ENCODE measurements at regions not wholly inside any gene's neighbourhood (a gene's known extent, or its start where the extent isn't known, plus 50 kb on each side); places are given as distances from the start of the nearest gene placed in this dataset.
"Not testable (repeated sequence)": the region's sequence is repeated elsewhere in the genome, so short reads cannot be mapped to it uniquely, and the experiment has no call there.

DNA sequence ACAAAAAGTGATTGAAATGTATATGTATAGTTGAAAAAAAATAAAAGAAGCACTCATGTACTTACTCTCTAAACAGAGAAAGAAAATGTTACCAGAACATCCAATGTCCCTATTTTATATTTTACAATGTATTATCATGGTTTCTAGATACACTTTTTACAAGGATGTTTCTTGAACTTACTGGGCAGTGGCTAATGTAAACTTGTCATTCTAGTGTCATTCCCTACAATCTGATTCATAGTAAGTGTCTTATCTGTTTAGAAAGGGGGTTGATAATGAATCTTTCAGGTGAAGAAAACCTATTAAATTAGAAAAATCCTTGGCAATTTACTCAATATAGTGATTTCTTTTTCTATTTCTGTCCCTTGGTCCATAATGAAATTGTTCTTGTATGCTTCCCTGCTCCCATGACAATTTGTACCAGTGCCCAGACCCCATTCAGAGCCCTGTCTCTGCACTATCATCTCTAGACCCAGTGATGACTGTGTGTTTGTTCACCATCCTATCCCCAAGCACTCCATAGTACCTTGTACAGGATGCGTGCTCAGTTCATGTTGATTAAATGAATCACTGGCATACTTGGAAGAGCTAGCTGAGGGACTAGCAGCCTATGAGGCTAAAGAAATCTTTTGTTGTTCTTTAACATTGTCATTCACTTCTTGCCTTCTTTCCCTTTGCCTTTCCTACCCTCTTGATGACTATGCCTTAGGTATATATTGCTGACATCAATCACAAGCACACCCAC is 101.2 kb downstream of the HMHB1 start:
- DNase-seq = no peak

DNA sequence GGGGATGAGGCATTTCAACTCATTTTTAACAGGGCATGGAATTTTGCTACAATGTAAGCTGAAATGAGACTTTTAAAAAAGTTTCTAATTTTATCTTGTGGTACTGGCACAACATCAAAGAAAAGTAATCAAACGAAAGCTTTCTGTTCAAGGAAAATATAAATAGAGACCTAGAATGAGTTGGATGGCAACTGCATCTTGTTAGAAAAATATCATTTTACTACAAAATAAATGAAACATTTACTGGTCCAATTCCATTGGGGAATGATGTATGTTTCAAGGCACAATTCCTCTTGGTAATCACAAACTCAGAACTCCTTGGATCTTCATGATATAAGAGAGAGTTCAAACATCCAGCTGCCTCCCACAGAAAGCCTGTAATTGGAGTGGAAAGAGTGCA is 102.8 kb downstream of the HMHB1 start:
- DNase-seq = no peak

DNA sequence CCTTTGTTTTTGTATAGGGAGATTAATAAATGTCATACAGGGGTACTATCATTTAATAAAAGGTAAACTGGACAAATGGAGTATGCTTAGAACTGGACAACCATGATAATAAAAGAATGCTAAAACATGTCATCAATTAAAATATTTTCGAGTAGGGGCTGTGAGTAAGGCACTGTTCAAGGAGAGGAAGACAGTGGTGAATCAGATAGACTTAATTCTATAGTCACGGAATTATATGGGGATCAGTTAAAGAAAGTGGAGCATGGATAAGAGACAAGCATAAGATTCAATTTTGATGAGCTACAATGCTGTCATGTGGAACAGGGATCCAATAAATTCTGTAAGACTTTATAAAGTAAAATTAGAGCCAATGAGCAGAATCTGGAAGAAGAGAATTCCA is 104.5 kb downstream of the HMHB1 start:
- no peak for DNase-seq

DNA sequence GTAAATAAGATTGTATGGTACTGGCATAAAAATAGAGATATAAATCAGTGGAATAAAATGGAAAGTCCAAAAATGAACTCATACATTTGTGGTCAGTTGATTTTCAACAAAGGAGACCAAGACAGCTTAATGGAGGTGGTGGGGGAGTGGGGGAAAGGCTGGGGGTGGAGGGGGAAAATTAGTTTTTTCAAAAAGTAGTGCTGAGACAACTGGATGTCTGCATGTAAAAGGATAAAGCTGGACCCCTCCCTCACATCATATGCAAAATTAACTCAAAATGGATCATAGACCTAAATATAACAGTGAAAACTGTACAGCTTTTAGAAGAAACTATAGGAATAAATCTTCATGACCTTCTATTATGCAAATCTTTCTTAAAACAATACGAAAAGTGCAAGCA is 107.0 kb downstream of the HMHB1 start:
- no peak for DNase-seq

DNA sequence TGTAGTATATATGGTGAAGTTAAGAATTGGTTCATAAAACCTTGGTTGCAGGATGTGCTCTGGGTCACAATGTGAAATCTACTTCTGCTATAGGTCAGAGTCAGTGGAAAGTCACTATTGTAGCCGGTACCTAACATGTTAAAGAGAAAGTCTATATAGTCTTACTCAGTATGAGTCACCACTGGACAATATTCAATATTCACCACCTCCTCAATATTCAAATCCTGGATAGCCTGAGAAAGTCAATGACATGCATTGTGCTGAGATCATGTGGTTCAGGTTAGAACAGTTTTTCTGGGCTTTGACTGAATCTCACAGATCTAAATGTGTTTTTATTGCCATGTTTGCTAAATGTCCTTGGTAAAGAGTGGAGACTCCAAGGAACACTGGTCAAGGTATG is 108.8 kb downstream of the HMHB1 start:
- DNase-seq = no peak

DNA sequence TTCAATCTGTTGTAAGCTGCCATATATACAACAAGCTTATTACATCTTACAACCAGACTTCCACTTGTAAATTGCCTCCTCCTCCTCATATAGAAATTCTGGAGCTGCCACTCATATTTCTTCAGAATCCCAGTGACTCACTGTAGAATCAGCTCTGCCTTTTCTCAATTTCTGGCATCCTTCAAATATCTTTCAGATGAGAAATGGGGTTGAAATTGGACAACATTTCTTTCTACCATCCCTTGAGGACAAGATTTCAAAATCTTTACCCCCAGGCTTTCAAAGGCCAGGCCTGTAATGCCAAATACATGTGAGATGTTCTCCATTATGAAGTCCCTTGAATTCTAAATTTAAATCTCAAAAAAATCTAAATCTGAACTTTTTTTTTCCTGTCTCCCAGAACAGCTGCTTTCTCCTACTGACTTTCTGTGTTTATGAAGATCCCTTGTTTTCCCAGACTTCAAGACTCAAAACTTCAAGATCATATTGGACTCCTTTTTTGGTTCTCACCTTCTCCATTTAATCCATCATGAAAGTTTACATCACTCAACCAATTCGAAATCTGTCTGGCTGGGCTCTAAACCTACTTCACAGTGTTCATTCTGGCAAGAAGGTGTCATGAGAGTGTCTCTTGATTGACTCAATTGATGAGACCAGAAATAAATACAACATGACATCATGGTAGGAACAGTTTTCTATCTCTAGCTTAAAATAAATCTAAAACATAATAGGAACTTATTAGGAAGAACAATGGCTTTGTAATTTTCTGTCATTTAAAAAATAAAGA is 109.8 kb downstream of the HMHB1 start:
- DNase-seq = no peak

DNA sequence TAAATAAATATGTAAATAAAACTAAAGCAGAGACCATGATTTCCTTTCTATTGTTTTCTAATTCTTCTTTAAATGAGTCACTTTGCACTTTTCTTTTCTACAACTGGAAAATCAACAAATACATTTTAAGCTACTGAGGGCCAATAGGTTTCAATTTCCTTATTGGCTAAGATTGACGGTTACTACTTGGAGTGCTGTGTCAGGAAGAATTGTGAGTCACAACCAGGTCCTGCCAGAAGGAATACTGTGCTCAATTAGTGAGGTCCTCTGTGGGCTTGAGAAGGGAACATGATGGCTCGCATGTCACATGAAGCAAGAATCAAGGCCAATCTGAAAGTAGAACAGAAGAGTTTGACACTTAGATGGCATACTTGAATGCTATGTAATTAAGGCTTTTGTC is 110.8 kb downstream of the HMHB1 start:
- DNase-seq = no peak

DNA sequence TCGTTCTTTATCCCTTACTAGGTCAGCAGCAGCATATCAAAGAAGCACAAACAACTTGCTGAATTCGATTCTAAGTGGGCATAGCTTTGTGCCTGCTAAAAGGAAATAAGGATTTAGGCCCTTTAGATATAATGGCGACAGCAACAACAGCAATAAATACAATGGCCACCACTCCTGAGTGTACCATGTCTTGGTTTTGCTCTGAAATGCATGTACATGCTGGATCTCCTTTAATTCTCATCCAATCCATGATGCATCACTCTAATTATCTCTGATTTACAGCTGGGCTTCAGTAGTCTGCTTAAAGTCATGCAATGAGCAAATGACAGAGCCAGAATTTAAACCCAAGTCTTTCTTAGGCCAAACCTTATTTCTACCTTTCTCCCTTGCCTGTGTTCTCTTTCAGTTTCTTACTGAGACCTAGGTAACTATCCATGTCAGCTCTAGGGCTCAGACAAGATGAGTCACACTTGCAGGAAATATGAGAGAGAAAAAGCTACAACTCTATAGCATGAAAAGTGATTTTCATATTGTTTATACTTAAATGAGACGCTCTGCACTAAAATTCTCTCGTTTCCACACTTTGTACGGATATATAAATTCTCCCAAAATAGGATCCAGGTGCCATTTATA is 111.8 kb downstream of the HMHB1 start:
- no peak for DNase-seq

DNA sequence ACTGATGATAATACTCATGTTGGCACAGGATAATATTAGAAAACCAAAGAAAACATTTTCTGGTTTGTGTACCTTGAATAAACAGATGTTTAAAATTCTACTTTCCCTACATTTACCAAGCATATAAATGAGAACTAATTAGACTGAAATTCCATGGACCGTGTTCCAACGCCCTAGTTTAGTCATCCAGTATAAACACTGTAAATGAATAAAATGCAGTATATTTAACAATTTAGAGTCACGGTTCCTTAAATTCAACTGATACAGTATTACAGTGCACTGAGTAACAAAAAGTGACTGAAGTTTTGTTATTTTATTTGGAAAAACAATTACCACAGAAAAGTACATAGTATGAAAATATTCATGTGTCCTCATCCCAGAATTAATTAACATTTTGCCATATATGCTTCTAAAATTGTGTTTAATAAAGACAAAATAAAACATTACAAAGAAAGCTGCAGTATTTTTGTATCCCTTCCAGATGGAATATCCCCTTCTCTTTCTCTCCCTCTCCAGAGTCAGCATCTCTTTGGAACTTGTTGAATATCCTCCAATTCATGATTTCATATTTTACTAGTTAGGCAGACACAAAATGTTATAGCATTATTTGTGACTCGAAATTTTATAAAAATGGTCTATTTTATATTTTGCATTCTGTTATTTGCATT is 112.5 kb downstream of the HMHB1 start:
- DNase-seq = no peak

DNA sequence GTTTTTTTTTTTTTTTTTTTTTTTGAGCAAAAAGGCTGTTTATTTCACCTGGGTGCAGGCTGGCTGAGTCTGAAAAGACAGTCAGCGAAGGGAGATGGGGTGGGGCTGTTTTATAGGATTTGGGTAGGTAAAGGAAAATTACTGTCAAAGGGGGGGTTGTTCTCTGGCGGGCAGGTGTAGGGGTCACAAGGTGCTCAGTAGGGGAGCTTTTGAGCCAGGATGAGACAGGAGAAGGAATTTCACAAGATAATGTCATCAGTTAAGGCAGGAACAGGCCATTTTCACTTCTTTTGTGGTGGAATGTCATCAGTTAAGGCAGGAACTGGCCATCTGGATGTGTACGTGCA is 113.0 kb downstream of the HMHB1 start:
- DNase-seq = not testable (repeated sequence)

DNA sequence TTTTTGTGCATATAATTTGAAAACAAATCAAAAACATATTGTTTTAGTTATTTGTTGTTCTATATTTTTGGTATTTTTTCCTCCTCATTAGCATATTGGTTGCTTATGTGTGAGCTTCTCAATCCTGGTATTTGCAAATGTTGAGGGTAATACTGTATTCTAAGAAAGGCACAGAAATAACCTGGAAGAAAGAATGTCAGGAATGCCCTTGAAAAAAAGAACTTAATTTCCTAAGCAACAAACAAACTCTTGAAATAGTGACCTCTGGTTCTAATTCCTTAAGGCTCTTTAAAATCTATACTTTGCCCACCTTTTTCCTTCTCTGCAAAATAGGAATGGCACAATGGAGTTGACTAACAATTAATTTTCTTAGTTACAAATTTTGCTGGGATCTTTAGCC is 117.5 kb downstream of the HMHB1 start:
- DNase-seq = no peak

DNA sequence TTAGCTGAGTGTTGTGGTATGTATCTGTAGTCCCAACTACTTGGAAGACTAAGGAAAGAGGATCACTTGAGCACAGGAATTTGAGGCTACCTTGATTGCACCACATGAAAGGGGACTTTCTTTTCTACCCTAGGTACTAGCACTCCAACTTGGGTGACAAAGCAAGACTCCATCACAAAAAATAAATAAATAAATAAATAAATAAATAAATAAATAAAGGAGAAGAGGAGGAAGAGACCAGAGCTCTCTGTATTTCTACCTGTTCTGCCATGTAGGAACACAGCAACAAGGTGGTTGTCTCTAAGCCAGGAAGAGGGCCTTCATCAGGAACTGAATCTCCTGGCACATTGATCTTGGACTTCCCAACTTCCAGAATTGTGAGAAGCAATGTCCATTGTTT is 118.6 kb downstream of the HMHB1 start:
- no peak for DNase-seq

DNA sequence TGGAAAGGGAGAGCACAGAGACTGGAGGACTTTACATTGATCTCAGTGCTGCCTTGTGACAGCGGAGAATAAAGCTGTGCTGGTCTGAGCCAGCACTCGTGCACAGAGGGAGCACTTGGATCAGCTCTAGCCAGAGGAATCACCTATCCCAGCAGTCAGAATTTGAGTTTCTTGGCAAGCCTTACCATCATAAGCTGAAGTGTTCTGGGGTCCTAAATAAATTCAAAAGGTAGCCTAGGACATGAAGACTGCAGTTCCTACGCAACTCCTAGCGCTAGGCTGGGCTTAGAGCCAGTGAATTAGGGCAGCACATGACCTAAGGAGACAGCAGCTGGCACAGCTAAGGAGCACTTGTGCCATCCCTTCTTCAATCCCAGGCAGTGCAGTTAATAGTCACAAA is 119.5 kb downstream of the HMHB1 start:
- DNase-seq = no peak

DNA sequence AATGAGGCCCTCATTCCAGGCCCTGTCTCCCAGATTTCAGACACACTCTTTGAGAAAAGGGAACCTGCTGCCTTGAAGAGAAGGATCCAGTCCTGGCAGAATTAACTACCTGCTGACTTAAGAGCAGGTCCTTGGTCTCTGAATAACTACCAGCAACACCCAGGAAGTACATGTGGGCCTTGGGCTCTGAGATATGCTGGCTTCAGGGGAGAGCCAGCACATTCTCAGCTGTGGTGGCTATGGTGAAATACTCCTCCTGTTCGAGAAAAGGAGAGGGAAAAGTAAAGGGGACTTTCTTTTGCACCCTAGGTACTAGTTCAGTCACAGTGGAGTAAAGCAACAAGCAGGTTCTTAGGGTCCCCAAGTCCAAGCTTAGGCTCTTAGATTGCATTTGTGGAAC is 120.0 kb downstream of the HMHB1 start:
- DNase-seq = no peak

DNA sequence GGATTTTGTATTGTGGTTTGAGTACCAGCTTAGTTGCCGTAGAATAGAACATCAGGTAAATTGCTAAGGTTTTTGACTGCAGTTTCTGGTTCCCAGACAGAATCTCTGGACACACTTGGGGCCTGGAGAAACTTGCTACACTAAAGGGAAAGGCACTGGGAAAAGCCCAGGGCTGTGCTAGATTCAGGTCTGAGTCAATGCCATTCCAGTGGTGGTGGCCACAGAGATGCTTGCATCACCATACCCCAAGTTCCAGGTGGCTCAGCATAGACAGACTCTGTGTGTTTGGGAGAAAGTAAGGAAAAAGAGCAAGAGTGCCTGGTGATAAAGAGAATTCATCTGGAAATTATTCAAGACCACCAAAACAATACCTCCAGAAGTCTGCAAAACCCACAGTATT is 120.6 kb downstream of the HMHB1 start:
- no peak for DNase-seq

DNA sequence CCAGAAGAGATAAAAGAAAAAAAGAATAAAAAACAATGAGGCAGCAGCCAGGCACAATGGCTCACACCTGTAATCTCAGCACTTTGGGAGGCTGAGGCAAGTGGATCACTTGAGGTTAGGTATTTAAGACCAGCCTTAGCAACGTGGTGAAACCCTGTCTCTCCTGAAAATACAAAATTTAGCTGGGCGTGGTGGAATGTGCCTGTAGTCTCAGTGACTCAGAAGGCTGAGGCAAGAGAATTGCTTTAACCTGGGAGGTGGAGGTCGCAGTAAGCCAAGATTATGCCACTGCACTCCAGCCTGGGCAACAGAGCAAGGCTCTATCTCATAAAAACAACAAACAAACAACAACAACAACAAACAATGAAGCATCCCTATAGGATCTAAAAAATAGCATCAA is 121.5 kb downstream of the HMHB1 start:
- no peak for DNase-seq

DNA sequence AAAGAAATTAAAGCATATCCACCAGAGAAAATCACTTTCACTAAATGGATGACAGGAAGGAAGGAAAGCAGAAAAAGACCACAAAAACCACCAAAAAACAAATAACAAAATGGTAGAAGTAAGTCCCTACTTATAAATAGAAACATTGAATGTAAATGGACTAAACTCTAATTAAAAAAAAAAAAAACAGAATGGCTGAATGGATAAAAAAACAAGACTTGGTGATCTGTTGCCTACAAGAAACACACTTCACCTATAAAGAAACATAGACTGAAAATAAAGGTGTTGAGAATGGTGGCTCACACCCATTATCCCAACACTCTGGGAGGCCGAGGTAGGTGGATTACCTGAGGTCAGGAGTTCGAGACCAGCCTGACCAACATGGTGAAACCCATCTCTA is 122.9 kb downstream of the HMHB1 start:
- no peak for DNase-seq

DNA sequence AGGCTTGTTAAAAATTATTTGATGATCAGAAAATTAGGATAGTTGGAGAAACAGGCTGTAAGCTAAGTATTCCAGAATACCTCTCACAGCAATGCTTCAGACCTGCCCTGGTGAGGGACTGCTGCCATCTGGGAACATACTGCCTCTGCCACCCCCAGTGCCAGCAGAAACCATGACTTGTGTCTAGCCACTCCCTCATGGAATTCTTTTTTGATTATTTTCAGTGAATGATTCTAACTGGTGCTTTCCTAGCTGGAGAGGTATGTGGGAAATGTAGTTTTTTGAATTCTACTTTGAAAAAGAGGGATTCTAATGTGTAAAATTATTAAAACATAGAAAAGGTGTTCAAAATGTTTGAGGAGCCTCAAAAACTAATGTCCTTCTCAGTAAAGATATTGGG is 126.3 kb downstream of the HMHB1 start:
- DNase-seq = no peak

DNA sequence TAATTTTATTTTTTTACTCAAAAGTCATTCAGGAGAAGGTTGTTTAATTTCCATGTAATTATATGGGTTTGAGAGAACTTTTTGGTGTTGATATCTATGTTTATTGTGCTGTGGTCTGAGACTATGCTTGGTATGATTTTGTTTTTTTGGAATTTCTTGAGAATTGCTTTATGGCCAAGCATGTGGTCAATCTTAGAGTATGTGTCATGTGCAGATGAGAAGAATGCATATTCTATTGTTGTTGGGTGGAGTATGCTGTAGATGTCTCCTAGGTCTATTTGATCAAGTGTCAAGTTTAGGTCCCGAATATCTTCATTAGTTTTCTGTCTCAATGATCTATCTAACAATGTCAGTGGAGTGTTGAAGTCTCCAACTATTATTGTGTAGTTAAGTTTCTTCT is 134.9 kb downstream of the HMHB1 start:
- DNase-seq = no peak

DNA sequence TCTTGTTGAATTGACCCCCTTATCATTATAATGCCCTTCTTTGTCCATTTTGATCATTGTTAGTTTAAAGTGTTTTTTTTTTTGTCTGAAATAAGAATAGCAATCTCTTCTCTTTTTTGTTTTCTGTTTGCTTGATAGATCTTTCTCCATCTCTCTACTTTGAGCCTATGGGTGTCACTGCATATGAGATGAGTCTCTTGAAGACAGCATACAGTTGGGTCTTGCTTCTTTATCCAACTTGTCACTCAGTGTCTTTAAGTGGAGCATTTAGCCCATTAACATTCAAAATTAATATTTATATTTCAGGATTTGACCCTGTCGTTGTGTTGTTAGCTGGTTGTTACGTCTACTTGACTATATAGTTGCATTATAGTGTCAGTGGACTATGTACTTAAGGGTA is 135.4 kb downstream of the HMHB1 start:
- DNase-seq = no peak

DNA sequence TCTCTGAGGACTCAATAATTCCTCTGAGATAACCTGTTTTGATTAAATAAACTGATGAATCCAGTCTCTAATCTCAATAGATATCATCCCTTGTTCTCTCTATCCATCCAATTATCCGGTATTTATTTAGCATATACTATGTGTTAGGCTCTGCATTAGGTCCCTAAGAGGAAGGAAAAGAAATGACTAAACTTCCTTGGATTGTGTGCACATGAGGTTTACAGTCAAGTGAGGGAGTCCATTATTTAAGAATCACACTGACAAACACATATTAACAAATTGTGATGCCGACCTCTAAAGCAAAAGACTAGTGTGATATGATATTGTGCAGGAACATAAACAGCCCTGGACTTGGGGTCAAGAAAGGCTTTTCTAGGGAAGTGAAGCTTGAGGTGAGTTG is 140.8 kb downstream of the HMHB1 start:
- DNase-seq = no peak

DNA sequence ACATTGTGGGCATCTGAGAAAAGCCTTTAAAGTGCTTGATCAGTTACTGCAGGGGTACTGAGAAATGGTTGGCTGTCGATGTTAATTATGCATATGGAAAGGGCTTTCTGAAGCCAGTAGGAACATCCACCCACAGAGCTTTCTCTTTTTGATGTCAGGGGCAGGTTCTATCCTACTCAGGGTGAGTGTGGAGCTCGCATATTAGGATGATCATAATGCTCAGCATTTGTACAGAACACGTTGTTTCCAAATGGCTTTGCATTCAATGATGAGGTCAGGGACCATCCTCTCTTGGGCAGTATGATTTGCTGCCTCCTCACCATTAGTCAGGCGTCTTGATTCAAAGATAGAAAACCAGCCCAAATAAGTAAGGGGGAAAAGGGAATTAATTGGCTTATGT is 141.9 kb downstream of the HMHB1 start:
- no peak for DNase-seq

DNA sequence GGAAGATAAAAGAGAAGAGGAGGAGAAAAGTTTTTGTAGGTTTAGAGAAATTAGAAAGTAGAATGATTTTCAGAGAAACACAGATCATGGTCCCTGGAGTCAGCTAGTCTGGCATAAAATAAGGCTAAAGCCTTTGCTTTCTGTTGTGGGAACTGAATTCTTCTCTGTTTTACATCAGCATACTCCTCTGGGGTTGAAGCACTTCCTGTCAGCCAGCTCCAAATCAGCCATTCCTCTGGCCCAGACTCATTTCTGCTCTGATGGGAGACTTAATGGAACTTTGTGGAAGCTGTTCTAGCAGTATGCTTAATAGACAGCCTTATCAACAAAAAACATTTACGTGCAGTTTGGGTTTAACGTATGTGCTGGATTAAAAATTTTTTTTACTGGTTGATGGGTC is 143.2 kb downstream of the HMHB1 start:
- DNase-seq = no peak

DNA sequence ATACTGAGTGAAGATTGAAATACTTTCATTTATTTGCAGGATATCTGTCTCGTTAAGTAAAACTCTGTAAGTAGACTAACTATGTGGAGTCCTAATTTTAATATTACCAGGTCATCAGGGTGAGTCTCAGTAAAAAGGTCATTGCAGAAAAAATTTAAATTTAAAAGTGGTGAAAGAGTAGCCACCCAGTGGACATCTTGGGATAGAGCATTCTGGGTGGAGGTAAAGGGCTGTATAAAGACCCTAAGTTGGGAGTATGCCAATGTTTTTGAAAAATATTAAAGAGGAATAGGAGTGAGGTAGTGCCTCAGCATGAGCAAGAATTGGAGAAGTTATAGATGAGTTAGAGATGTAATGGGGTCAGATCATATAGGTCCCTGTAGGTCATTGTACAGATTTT is 145.5 kb downstream of the HMHB1 start:
- no peak for DNase-seq

All from CD4-positive, alpha-beta T cell treated with Interleukin-10 for 1 hour (primary cell).